ENCODE measurements at regions not wholly inside any gene's neighbourhood (a gene's known extent, or its start where the extent isn't known, plus 50 kb on each side); places are given as distances from the start of the nearest gene placed in this dataset.

DNA sequence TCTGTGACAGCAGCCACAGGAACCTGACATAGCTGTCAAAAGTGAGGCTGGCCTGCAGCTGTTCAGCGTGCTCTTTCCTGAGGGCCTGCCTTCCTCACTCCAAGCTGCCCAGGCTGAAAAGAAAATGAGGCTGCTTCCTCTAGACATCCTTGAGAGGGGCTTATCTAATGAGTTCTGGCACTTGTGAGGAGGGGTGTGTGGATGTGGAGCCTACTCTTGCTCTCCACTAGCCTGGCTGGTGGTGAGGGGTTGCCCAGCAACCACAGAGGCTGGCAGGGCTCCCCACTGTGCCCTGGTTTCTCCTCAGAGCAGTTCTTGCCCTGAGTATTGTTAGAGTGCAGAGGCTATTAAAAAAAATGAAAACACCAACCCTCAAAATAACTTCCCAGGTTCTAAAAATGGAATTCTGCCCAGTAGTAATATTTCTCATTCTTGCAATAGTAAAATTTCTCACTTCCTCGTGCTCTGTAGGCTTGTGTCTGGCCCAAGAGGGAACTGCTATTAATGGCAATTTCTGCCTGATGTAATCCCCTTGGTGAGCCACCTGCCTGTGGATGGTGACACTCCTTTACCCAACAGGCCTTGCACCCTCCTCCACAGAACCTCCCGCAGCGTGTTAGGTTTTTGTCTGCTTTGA, 52.6 kb upstream of the EPS8L3 start:
- DNase-seq (ENCODE audit: low spot score): no peak
- Histone ChIP-seq H3K4me3 (ENCODE audit: low read depth in 1 of 3, low read length in 3 of 3) (no peak overlapping the region), H3K27me3 (ENCODE audit: control insufficient read depth in 4 of 4, insufficient read depth in 4 of 4, low read length in 3 of 4) (no peaks in the 10 kb centered on the region), H3K9ac (ENCODE audit: low read depth in 1 of 2, low read length in 2 of 2) (no peak overlapping the region), H3K4me1 (ENCODE audit: control insufficient read depth in 4 of 4, insufficient read depth in 4 of 4, low read length in 3 of 4) (no peaks in the 10 kb centered on the region), H3K36me3 (ENCODE audit: control insufficient read depth in 4 of 4, insufficient read depth in 3 of 4, low read depth in 1 of 4, low read length in 3 of 4) (no peaks in the 10 kb centered on the region), H3K27ac (ENCODE audit: low read depth in 1 of 2, low read length in 2 of 2) (no peak overlapping the region), H3K9me3 (ENCODE audit: control insufficient read depth in 4 of 4, low read length in 3 of 4) (peaks cover 0 to 5% (median 4%) of the 10 kb centered on the region in 4 donors)
- 78% methylated on average over 4 of the region's 4 CpGs for WGBS
- TF ChIP-seq FOXA1 (IDR thresholded peaks at IDR 0.05): no peak
- TF ChIP-seq JUND (IDR thresholded peaks at IDR 0.05): no peak
- TF ChIP-seq, protein P1, sequence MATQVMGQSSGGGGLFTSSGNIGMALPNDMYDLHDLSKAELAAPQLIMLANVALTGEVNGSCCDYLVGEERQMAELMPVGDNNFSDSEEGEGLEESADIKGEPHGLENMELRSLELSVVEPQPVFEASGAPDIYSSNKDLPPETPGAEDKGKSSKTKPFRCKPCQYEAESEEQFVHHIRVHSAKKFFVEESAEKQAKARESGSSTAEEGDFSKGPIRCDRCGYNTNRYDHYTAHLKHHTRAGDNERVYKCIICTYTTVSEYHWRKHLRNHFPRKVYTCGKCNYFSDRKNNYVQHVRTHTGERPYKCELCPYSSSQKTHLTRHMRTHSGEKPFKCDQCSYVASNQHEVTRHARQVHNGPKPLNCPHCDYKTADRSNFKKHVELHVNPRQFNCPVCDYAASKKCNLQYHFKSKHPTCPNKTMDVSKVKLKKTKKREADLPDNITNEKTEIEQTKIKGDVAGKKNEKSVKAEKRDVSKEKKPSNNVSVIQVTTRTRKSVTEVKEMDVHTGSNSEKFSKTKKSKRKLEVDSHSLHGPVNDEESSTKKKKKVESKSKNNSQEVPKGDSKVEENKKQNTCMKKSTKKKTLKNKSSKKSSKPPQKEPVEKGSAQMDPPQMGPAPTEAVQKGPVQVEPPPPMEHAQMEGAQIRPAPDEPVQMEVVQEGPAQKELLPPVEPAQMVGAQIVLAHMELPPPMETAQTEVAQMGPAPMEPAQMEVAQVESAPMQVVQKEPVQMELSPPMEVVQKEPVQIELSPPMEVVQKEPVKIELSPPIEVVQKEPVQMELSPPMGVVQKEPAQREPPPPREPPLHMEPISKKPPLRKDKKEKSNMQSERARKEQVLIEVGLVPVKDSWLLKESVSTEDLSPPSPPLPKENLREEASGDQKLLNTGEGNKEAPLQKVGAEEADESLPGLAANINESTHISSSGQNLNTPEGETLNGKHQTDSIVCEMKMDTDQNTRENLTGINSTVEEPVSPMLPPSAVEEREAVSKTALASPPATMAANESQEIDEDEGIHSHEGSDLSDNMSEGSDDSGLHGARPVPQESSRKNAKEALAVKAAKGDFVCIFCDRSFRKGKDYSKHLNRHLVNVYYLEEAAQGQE (IDR thresholded peaks at IDR 0.05): no peak
- no peak for TF ChIP-seq SP1 (IDR thresholded peaks at IDR 0.05)
- TF ChIP-seq, protein P2, sequence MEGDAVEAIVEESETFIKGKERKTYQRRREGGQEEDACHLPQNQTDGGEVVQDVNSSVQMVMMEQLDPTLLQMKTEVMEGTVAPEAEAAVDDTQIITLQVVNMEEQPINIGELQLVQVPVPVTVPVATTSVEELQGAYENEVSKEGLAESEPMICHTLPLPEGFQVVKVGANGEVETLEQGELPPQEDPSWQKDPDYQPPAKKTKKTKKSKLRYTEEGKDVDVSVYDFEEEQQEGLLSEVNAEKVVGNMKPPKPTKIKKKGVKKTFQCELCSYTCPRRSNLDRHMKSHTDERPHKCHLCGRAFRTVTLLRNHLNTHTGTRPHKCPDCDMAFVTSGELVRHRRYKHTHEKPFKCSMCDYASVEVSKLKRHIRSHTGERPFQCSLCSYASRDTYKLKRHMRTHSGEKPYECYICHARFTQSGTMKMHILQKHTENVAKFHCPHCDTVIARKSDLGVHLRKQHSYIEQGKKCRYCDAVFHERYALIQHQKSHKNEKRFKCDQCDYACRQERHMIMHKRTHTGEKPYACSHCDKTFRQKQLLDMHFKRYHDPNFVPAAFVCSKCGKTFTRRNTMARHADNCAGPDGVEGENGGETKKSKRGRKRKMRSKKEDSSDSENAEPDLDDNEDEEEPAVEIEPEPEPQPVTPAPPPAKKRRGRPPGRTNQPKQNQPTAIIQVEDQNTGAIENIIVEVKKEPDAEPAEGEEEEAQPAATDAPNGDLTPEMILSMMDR (IDR thresholded peaks at IDR 0.05; ENCODE audit: low read depth, low read length, missing input control): no peak
- TF ChIP-seq RXRA (IDR thresholded peaks at IDR 0.05): no peak
- TF ChIP-seq GABPA (IDR thresholded peaks at IDR 0.05 in 1 of 2, conservative IDR thresholded peaks at IDR 0.05 in 1 of 2): no peak
- no peak for TF ChIP-seq HNF4G (IDR thresholded peaks at IDR 0.05)
- TF ChIP-seq EGR1 (IDR thresholded peaks at IDR 0.05; ENCODE audit: low read depth in 2 of 2): no peak
- no peak for TF ChIP-seq RAD21 (IDR thresholded peaks at IDR 0.05)
- no peak for TF ChIP-seq HNF4A (conservative IDR thresholded peaks at IDR 0.05)
- TF ChIP-seq, protein P3, sequence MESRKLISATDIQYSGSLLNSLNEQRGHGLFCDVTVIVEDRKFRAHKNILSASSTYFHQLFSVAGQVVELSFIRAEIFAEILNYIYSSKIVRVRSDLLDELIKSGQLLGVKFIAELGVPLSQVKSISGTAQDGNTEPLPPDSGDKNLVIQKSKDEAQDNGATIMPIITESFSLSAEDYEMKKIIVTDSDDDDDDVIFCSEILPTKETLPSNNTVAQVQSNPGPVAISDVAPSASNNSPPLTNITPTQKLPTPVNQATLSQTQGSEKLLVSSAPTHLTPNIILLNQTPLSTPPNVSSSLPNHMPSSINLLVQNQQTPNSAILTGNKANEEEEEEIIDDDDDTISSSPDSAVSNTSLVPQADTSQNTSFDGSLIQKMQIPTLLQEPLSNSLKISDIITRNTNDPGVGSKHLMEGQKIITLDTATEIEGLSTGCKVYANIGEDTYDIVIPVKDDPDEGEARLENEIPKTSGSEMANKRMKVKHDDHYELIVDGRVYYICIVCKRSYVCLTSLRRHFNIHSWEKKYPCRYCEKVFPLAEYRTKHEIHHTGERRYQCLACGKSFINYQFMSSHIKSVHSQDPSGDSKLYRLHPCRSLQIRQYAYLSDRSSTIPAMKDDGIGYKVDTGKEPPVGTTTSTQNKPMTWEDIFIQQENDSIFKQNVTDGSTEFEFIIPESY (IDR thresholded peaks at IDR 0.05): no peak
- TF ChIP-seq, protein P4, sequence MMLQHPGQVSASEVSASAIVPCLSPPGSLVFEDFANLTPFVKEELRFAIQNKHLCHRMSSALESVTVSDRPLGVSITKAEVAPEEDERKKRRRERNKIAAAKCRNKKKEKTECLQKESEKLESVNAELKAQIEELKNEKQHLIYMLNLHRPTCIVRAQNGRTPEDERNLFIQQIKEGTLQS (IDR thresholded peaks at IDR 0.05): no peak
- no peak for TF ChIP-seq YY1 (IDR thresholded peaks at IDR 0.05)
- no peak for TF ChIP-seq FOXA2 (IDR thresholded peaks at IDR 0.05)
- no peak for TF ChIP-seq TAF1 (conservative IDR thresholded peaks at IDR 0.05)
- no peak for TF ChIP-seq NR2F2 (IDR thresholded peaks at IDR 0.05)
- TF ChIP-seq, protein P5, sequence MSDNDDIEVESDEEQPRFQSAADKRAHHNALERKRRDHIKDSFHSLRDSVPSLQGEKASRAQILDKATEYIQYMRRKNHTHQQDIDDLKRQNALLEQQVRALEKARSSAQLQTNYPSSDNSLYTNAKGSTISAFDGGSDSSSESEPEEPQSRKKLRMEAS (IDR thresholded peaks at IDR 0.05): no peak

Measured in liver (tissue), 8 donors.